GM12892 (cell line): ENCODE measurements at regions not wholly inside any gene's neighbourhood (a gene's known extent, or its start where the extent isn't known, plus 50 kb on each side); places are given as distances from the start of the nearest gene placed in this dataset.

Experiments used
- POLR2A ChIP-seq: IDR thresholded peaks from 2 replicates; pipeline ENCODE4 v1.6.1; 2011; ENCODE audit warnings: low read depth, low read length, control low read depth
- POLR2AphosphoS5 ChIP-seq: IDR thresholded peaks from 2 replicates; pipeline ENCODE4 v1.6.1; 2011; ENCODE audit warnings: low read depth, low read length, control low read depth
- TAF1 ChIP-seq: IDR thresholded peaks from 2 replicates; pipeline ENCODE4 v1.6.1; 2011; ENCODE audit warnings: low read depth, mild to moderate bottlenecking, control low read depth, low read length, borderline replicate concordance

- TF ChIP-seq POLR2A (no peak), TAF1 (no peak), POLR2AphosphoS5 (no peak)
These were observed 154.0 kb upstream of the ARL4C start for GRCh38 chr2:234650911-234651310.
